Smooth muscle cell (in vitro differentiated cells): ENCODE measurements at regions not wholly inside any gene's neighbourhood (a gene's known extent, or its start where the extent isn't known, plus 50 kb on each side); places are given as distances from the start of the nearest gene placed in this dataset.

Source experiments
- DNase-seq: peaks from one replicate; lab custom pipeline; 2025; ENCODE audit not compliant: unreplicated experiment; lab: John Stamatoyannopoulos, UW
- H2AFZ ChIP-seq: fragments of 200-600 bp; sonication (generic); 2 replicates; pipeline ENCODE4 v1.6.0; 2016; ENCODE audit warnings: antibody characterized with exemption, low read depth, mild to moderate bottlenecking
- H3F3A ChIP-seq: fragments of 200-600 bp; sonication (generic); 2 replicates; pipeline ENCODE4 v1.6.0; 2017; ENCODE audit warnings: antibody characterized with exemption, low read depth
- H3K27ac ChIP-seq: fragments of 200-600 bp; sonication (generic); 2 replicates; pipeline ENCODE4 v1.5.1; 2016; ENCODE audit warnings: low read depth, mild to moderate bottlenecking
- H3K27me3 ChIP-seq: fragments of 200-600 bp; sonication (generic); 2 replicates; pipeline ENCODE4 v1.6.1; 2016; ENCODE audit warnings: low read depth, mild to moderate bottlenecking
- H3K36me3 ChIP-seq: fragments of 200-600 bp; sonication (generic); 2 replicates; pipeline ENCODE4 v1.5.1; 2016; ENCODE audit warnings: low read depth
- H3K4me1 ChIP-seq: fragments of 200-600 bp; sonication (generic); 2 replicates; pipeline ENCODE4 v1.5.1; 2016; ENCODE audit warnings: low read depth
- H3K4me2 ChIP-seq: fragments of 200-600 bp; sonication (generic); 2 replicates; pipeline ENCODE4 v1.6.0; 2016; ENCODE audit warnings: mild to moderate bottlenecking
- H3K4me3 ChIP-seq: fragments of 200-600 bp; sonication (generic); 2 replicates; pipeline ENCODE4 v1.5.1; 2016; ENCODE audit warnings: mild to moderate bottlenecking
- H3K79me2 ChIP-seq: fragments of 200-600 bp; sonication (generic); 2 replicates; pipeline ENCODE4 v1.6.0; 2016; ENCODE audit warnings: low read depth, mild to moderate bottlenecking
- H3K9ac ChIP-seq: fragments of 200-600 bp; sonication (generic); 2 replicates; pipeline ENCODE4 v1.6.0; 2016; ENCODE audit warnings: low read depth
- H3K9me3 ChIP-seq: fragments of 200-600 bp; sonication (generic); replicated peaks from 2 replicates; pipeline ENCODE4 v1.5.1; 2016; ENCODE audit warnings: low read depth
- H4K20me1 ChIP-seq: fragments of 200-600 bp; sonication (generic); 2 replicates; pipeline ENCODE4 v1.6.0; 2016; ENCODE audit warnings: low read depth
- CTCF ChIP-seq: fragments of 200-600 bp; sonication (generic); IDR thresholded peaks from 2 replicates; pipeline ENCODE4 v1.5.1; 2017; ENCODE audit warnings: borderline replicate concordance, mild to moderate bottlenecking, antibody characterized with exemption; ENCODE audit not compliant: insufficient read depth, poor library complexity, severe bottlenecking
- WGBS: methylation state at CpG from one replicate; pipeline ENCODE4 v1.1.7; 2016; ENCODE audit warnings: low lambda C conversion rate; 5-methylcytosine and 5-hydroxymethylcytosine counted together

DNA sequence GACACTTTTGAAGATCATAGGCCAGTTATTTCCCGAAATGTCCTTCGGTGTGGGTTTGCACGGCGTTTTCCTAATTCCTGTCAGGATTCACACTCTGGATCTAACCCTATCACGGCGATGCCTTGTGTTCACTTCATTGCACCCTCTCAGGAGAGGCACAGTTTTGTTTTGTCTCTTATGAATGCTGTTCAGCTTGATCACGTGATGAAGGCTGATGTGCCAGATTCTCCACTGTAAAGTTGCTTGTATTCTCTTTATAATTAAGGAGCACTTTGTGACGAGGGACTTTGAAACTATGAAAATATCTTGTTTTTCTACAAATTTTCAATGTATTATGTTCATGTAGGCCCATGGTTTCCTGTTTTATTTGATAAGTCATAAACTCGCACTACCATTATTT, 568.1 kb downstream of the ACTR3B start:
- no peak for TF ChIP-seq CTCF
- WGBS, result 85% methylated on average over 9 of the region's 9 CpGs

DNA sequence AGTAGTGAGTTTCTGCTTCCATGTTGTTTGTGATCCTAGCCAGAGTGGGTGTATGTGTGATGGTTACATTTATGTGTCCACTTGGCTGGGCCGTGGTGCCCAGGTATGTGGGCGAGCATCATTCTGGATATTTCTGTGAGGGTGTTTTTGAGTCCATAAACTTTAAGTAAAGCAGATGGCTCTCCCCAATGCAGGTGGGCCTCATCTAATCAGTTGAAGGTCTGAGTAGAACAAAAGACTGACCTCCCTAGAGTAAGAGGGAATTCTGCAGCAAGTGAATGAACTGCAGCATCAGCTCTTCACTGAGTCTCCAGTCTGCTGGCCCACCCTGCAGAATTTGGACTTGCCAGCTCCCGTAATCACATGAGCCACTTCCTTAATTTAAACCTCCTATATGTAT, 571.9 kb downstream of the ACTR3B start:
- Histone ChIP-seq H3K27me3 (no peaks in the 10 kb centered on the region), H3K4me3 (no peak overlapping the region), H3K9ac (no peak overlapping the region), H3F3A (no peaks in the 10 kb centered on the region), H3K27ac (no peak overlapping the region), H3K36me3 (no peaks in the 10 kb centered on the region), H3K4me1 (no peaks in the 10 kb centered on the region), H3K79me2 (no peaks in the 10 kb centered on the region), H4K20me1 (no peaks in the 10 kb centered on the region), H2AFZ (no peak overlapping the region), H3K4me2 (no peak overlapping the region), H3K9me3 (no peaks in the 10 kb centered on the region)
- no peak for DNase-seq
- 82% methylated on average over 3 of the region's 3 CpGs for WGBS
- no peak for TF ChIP-seq CTCF

More for the DNA sequence above, 568.1 kb downstream of the ACTR3B start:
- Histone ChIP-seq H3K9ac (no peak overlapping the region), H3K4me3 (no peak overlapping the region), H3K79me2 (no peaks in the 10 kb centered on the region), H2AFZ (no peak overlapping the region), H3K36me3 (no peaks in the 10 kb centered on the region), H3K27ac (no peak overlapping the region), H3K4me2 (no peak overlapping the region), H3K4me1 (no peaks in the 10 kb centered on the region), H3K27me3 (no peaks in the 10 kb centered on the region), H3K9me3 (no peaks in the 10 kb centered on the region), H3F3A (no peaks in the 10 kb centered on the region), H4K20me1 (no peaks in the 10 kb centered on the region)
- DNase-seq, result no peak

- Histone ChIP-seq H3F3A (no peaks in the 10 kb centered on the region), H3K79me2 (no peaks in the 10 kb centered on the region), H3K27me3 (no peaks in the 10 kb centered on the region), H2AFZ (no peak overlapping the region), H3K27ac (no peak overlapping the region), H3K4me2 (no peak overlapping the region), H3K36me3 (no peaks in the 10 kb centered on the region), H3K4me3 (no peak overlapping the region), H4K20me1 (no peaks in the 10 kb centered on the region), H3K9me3 (no peaks in the 10 kb centered on the region), H3K4me1 (no peaks in the 10 kb centered on the region), H3K9ac (no peak overlapping the region)
- no peak for DNase-seq
- TF ChIP-seq CTCF, result no peak
- WGBS, result 90% methylated on average over 5 of the region's 5 CpGs
Observed at GRCh38 chr7:153354071-153354470, 594.5 kb downstream of the ACTR3B start.

GRCh38 chr7:153370092-153370491, 610.5 kb downstream of the ACTR3B start:
- no peak for TF ChIP-seq CTCF
- H3K27me3 ChIP-seq, result no peaks in the 10 kb centered on the region
- H3K79me2 ChIP-seq, result no peaks in the 10 kb centered on the region
- no peak overlapping the region for H3K9ac ChIP-seq
- no peaks in the 10 kb centered on the region for H4K20me1 ChIP-seq
- no peak overlapping the region for H2AFZ ChIP-seq
- H3K4me1 ChIP-seq, result no peaks in the 10 kb centered on the region
- no peaks in the 10 kb centered on the region for H3K9me3 ChIP-seq
- no peaks in the 10 kb centered on the region for H3K36me3 ChIP-seq
- no peak overlapping the region for H3K4me2 ChIP-seq
- WGBS, result 68% methylated on average over 5 of the region's 5 CpGs
- no peak overlapping the region for H3K27ac ChIP-seq
- no peaks in the 10 kb centered on the region for H3F3A ChIP-seq
- H3K4me3 ChIP-seq, result no peak overlapping the region
- no peak for DNase-seq
